HCT116 (cell line): ENCODE measurements at regions not wholly inside any gene's neighbourhood (a gene's known extent, or its start where the extent isn't known, plus 50 kb on each side); places are given as distances from the start of the nearest gene placed in this dataset.
"Not testable (repeated sequence)": the region's sequence is repeated elsewhere in the genome, so short reads cannot be mapped to it uniquely, and the experiment has no call there.

Source experiments
- CEBPB ChIP-seq: IDR thresholded peaks from 2 replicates; pipeline ENCODE4 v1.6.1; 2012; ENCODE audit warnings: low read depth
- CTCF ChIP-seq, 3 experiments: fragments of 200-600 bp in 1 of 3; sonication (generic) in 1 of 3; IDR thresholded peaks in 2 of 3; conservative IDR thresholded peaks in 1 of 3; 2 replicates each; pipeline ENCODE4 v1.5.1; 2012 to 2017; ENCODE audit warnings: low read depth in 2 of 3, low read length in 2 of 3, antibody characterized with exemption in 1 of 3, borderline replicate concordance in 1 of 3, control low read depth in 1 of 3, mild to moderate bottlenecking in 1 of 3, mixed read lengths in 1 of 3, mixed run types in 1 of 3, moderate library complexity in 1 of 3; ENCODE audit not compliant: insufficient read depth in 1 of 3
- JUND ChIP-seq: IDR thresholded peaks from 2 replicates; pipeline ENCODE4 v1.6.1; 2012
- MAX ChIP-seq: IDR thresholded peaks from 2 replicates; pipeline ENCODE4 v1.6.1; 2012
- POLR2A ChIP-seq: IDR thresholded peaks from 2 replicates; pipeline ENCODE4 v1.7.0; 2011; ENCODE audit warnings: borderline replicate concordance; ENCODE audit not compliant: insufficient read depth, insufficient read length; ENCODE audit errors: extremely low read depth
- POLR2AphosphoS5 ChIP-seq: IDR thresholded peaks from 2 replicates; pipeline ENCODE4 v1.6.1; 2011; ENCODE audit warnings: mild to moderate bottlenecking, low read depth, low read length, moderate library complexity
- RAD21 ChIP-seq: IDR thresholded peaks from 2 replicates; pipeline ENCODE4 v1.6.1; 2012; ENCODE audit warnings: low read depth, mild to moderate bottlenecking
- REST ChIP-seq: IDR thresholded peaks from 2 replicates; pipeline ENCODE4 v1.6.1; 2012; ENCODE audit warnings: low read depth
- ZNF274 ChIP-seq: fragments of 200-500 bp; sonication (Bioruptor generic); IDR thresholded peaks from 2 replicates; pipeline ENCODE4 v1.6.1; 2014; ENCODE audit warnings: mild to moderate bottlenecking, low read depth, low read length, inconsistent platforms

- not testable (repeated sequence) for TF ChIP-seq POLR2AphosphoS5; REST; CTCF (IDR thresholded peaks at IDR 0.05 in 2 of 3, conservative IDR thresholded peaks at IDR 0.05 in 1 of 3; ENCODE audit: borderline replicate concordance in 1 of 3, insufficient read depth in 1 of 3, low read depth in 2 of 3, low read length in 2 of 3); MAX; POLR2A; JUND; RAD21; CEBPB; ZNF274
These were observed 166.0 kb downstream of the JRKL start for GRCh38 chr11:96555826-96556225.
